ENCODE measurements at regions not wholly inside any gene's neighbourhood (a gene's known extent, or its start where the extent isn't known, plus 50 kb on each side); places are given as distances from the start of the nearest gene placed in this dataset.

GRCh38 chr1:184285401-184286087, 101.3 kb upstream of the C1orf21 start:
- H3K79me2 ChIP-seq (replicated peaks; ENCODE audit: insufficient read depth, low read length), result no peaks in the 10 kb centered on the region
- H3K27me3 ChIP-seq (ENCODE audit: insufficient read depth, low read depth, low read length), result no peaks in the 10 kb centered on the region
- H3K27ac ChIP-seq (ENCODE audit: low read length), result no peak overlapping the region
- no peak for TF ChIP-seq TAF1 (IDR thresholded peaks at IDR 0.05; ENCODE audit: low read depth)
- no peak for TF ChIP-seq EZH2 (IDR thresholded peaks at IDR 0.05; ENCODE audit: borderline replicate concordance, insufficient read depth, low read length, poor library complexity, severe bottlenecking)
- TF ChIP-seq REST (IDR thresholded peaks at IDR 0.05; ENCODE audit: borderline replicate concordance), result no peak
- no peak for TF ChIP-seq MXI1 (conservative IDR thresholded peaks at IDR 0.05; ENCODE audit: poor library complexity, severe bottlenecking)
- no peak for TF ChIP-seq EP300 (conservative IDR thresholded peaks at IDR 0.05; ENCODE audit: poor library complexity, severe bottlenecking)
- TF ChIP-seq POLR2AphosphoS5 (IDR thresholded peaks at IDR 0.05), result no peak
- no peak for TF ChIP-seq RAD21 (conservative IDR thresholded peaks at IDR 0.05)
- TF ChIP-seq SMC3 (conservative IDR thresholded peaks at IDR 0.05; ENCODE audit: poor library complexity), result no peak
- TF ChIP-seq CTCF (IDR thresholded peaks at IDR 0.05; ENCODE audit: poor library complexity, severe bottlenecking), result no peak
- no peak overlapping the region for H3K9ac ChIP-seq (ENCODE audit: low read length)
- H3K9me2 ChIP-seq (ENCODE audit: insufficient read depth, low read length), result no peaks in the 10 kb centered on the region
- no peak overlapping the region for H2AFZ ChIP-seq (ENCODE audit: low read depth, low read length)
- no peaks in the 10 kb centered on the region for H3K9me3 ChIP-seq (ENCODE audit: low read length)
- no peaks in the 10 kb centered on the region for H3K36me3 ChIP-seq (ENCODE audit: insufficient read depth, low read length)
- no peak overlapping the region for H3K4me2 ChIP-seq (ENCODE audit: low read length)
- H3K4me3 ChIP-seq (ENCODE audit: low read length), result no peak overlapping the region
- no peaks in the 10 kb centered on the region for H4K20me1 ChIP-seq (ENCODE audit: insufficient read depth)
- no peaks in the 10 kb centered on the region for H3F3A ChIP-seq (ENCODE audit: insufficient read depth, low read length, poor library complexity, severe bottlenecking)

- no peaks in the 10 kb centered on the region for H3K9me3 ChIP-seq (ENCODE audit: low read length)
- H3K4me2 ChIP-seq (ENCODE audit: low read length), result no peak overlapping the region
- TF ChIP-seq CTCF (IDR thresholded peaks at IDR 0.05; ENCODE audit: poor library complexity, severe bottlenecking), result no peak
- TF ChIP-seq SMC3 (conservative IDR thresholded peaks at IDR 0.05; ENCODE audit: poor library complexity), result no peak
- TF ChIP-seq REST (IDR thresholded peaks at IDR 0.05; ENCODE audit: borderline replicate concordance), result no peak
- TF ChIP-seq RAD21 (conservative IDR thresholded peaks at IDR 0.05), result no peak
- no peak for TF ChIP-seq POLR2AphosphoS5 (IDR thresholded peaks at IDR 0.05)
- TF ChIP-seq MXI1 (conservative IDR thresholded peaks at IDR 0.05; ENCODE audit: poor library complexity, severe bottlenecking), result no peak
- no peak for TF ChIP-seq EZH2 (IDR thresholded peaks at IDR 0.05; ENCODE audit: borderline replicate concordance, insufficient read depth, low read length, poor library complexity, severe bottlenecking)
- no peak for TF ChIP-seq TAF1 (IDR thresholded peaks at IDR 0.05; ENCODE audit: low read depth)
- TF ChIP-seq EP300 (conservative IDR thresholded peaks at IDR 0.05; ENCODE audit: poor library complexity, severe bottlenecking), result no peak
- H3F3A ChIP-seq (ENCODE audit: insufficient read depth, low read length, poor library complexity, severe bottlenecking), result no peaks in the 10 kb centered on the region
- no peaks in the 10 kb centered on the region for H3K79me2 ChIP-seq (replicated peaks; ENCODE audit: insufficient read depth, low read length)
- H3K4me3 ChIP-seq (ENCODE audit: low read length), result no peak overlapping the region
- H3K27me3 ChIP-seq (ENCODE audit: insufficient read depth, low read depth, low read length), result no peaks in the 10 kb centered on the region
- H4K20me1 ChIP-seq (ENCODE audit: insufficient read depth), result no peaks in the 10 kb centered on the region
- no peak overlapping the region for H3K9ac ChIP-seq (ENCODE audit: low read length)
- H3K36me3 ChIP-seq (ENCODE audit: insufficient read depth, low read length), result no peaks in the 10 kb centered on the region
- no peak overlapping the region for H2AFZ ChIP-seq (ENCODE audit: low read depth, low read length)
- no peak overlapping the region for H3K27ac ChIP-seq (ENCODE audit: low read length)
- no peaks in the 10 kb centered on the region for H3K9me2 ChIP-seq (ENCODE audit: insufficient read depth, low read length)
Observed at GRCh38 chr1:184287001-184287400, 99.8 kb upstream of the C1orf21 start.

Measured in neural cell (in vitro differentiated cells).